Caki2 (cell line): ENCODE measurements at regions not wholly inside any gene's neighbourhood (a gene's known extent, or its start where the extent isn't known, plus 50 kb on each side); places are given as distances from the start of the nearest gene placed in this dataset.

ENCODE experiments used
- DNase-seq: peaks from one replicate; pipeline ENCODE4 v3.0.0-alpha.2; 2015; ENCODE audit warnings: low read depth
- in situ Hi-C: cut with HindIII; loops from 2 replicates; pipeline ENCODE4 v1.10.0; 2016; ENCODE audit warnings: low sequenced_read_pairs, low pct_unique_long_range_greater_than_20kb, mixed read lengths

GRCh38 chr12:115638733-115639647, 638.5 kb downstream of the MED13L start:
- DNase-seq, result no peak
- in situ Hi-C loops, result no loop called here

GRCh38 chr12:115636546-115636945, 640.9 kb downstream of the MED13L start:
- in situ Hi-C loops, result no loop called here
- no peak for DNase-seq

DNA sequence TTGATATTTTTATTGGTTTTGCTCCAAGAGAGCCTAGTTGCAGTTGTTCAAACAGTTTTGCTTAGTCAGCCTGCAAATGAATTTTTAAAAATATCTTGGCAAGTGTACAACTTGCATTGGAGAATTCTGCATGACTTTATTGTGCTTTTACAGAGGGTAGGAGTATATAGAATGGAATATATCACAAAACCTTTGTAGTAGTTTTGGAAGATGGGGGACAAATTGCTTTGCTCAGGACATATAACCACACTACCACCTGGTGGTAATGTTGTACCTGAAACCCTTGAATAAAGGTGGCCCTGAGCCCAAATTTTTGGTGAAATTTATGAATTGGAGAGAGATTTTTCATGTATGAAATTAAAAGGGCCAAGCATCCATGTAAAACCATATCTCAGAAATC, 645.2 kb downstream of the MED13L start:
- in situ Hi-C loops, result no loop called here

DNA sequence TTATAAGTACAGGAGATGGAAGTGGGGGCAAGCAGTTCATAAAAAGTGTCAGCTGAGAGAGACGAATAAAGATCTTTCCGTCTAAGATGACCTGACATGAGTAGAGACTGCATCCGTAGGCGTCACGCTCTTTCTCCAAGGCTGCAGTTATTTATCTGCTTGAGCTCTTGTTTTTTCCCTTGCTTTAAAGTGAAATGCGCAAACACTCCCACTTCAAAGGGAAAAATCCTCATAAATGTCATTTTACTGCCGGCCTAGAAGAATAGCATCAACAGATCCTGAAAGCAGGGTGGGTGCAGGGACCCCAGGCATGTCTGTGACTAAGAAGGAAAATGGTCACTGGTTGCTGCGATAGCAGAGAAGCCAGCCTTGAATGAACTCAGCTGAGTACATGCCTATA, 647.4 kb downstream of the MED13L start:
- DNase-seq, result no peak
- in situ Hi-C loops, result no loop called here

More for the DNA sequence above, 645.2 kb downstream of the MED13L start:
- DNase-seq, result peak; percentile 1

- in situ Hi-C loops, result no loop called here
- no peak for DNase-seq
These were observed 651.3 kb downstream of the MED13L start for GRCh38 chr12:115626210-115626609.

DNA sequence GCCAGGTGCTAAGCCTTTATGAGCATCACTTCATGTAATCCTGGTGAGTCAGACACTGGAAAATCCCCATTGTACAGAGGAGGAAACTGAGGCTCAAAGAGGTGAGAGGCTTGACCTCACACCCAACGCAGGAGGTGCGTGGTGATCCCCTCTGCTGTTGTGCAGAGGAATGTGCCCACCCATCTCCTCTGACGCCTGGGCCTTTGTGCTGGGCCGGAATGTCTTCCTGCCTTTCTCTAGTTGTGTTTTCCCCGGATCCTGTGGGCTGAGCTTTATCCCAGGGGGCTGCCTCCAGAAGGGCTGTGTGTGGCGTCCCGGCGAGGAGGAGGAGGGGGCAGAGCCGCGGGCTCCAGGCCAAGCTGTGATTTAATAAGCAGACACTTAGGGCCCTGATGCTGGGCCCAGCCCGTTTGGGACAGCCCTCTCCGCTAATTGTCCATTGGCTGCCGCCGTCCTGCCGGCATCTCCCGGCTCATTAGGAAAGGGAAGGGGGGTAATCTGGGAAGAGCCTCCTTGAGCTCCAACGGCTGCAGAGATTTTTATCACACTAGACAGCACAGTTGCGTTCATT, 653.6 kb downstream of the MED13L start:
- no peak for DNase-seq
- in situ Hi-C loops, result no loop called here

DNA sequence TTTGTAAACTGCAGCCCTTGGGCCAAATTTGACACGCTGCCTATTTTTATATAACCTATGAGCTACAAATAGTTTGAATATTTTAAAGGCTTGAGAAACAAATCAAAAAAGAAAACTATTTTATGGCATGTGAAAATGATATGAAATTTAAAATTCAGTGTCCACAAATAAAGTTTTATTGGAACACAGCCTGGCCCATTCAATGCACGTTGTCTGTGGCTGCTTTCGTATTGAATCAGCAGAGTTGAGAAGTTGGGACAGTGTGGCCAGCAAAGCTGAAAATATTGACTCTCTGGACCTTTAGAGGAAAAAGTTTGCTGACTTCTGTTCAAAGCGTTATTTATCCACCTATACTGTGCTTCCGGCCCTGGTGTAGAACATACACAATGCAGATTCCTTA, 654.2 kb downstream of the MED13L start:
- in situ Hi-C loops, result no loop called here
- DNase-seq, result no peak

DNA sequence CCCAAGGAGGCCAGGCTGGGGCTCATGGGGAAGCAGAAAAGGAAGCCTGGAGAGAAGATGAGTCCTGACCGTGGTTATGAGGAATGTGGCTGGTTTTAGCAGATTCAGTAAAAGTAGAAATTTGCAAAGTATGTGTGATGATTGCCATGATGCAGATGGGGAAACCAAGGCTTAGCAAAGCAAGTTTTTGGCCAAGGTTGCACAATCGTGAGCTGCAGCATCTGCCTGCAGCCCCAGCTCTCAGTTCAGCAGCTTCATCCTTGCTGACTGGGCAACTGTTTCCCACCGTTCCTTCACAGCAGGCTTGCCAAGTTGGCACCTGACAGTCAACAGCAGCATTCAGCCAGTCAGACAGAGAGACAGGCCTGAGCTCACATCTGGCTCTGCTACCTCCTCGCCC, 656.7 kb downstream of the MED13L start:
- no peak for DNase-seq
- in situ Hi-C loops, result no loop called here

- DNase-seq, result no peak
- in situ Hi-C loops, result no loop called here
These were observed 657.6 kb downstream of the MED13L start for GRCh38 chr12:115619889-115620288.

DNA sequence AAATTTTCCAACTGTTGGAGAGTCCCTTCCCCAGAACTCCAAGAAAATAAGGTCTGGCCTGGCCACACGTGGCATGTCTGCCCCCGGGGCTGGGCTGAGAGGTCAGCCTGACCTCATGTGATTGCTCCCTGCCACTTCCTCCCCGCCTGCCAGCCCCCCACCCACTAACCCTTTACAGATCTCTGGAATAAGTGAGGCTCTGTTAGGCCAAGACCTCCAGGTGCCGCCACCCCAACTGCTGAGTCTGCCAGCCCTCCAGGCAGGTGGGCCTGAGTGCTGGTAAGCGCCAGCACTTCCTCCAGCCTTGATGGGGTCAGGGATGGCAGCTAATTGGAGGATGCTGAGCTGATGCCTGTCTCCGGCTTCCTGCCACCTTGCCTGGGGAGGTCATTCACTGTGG, 658.4 kb downstream of the MED13L start:
- in situ Hi-C loops, result no loop called here
- DNase-seq, result no peak

DNA sequence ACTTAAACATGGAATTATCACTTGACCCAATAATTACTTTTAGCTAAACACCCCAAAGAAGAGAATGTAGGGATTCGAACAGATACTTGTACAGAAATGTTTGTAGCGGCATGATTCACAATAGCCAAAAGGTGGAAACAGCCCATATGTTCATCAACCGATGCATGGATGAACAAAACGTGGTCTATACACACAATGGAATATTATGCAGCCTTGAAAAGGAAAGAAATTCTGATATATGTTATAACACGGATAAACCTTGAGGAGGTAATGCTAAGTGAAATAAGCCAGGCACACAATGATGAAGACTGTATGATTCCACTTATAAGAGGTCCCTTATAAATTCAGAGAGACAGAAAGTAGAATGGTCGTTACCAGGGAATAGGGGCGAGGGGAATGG, 659.4 kb downstream of the MED13L start:
- in situ Hi-C loops, result no loop called here
- DNase-seq, result no peak

GRCh38 chr12:115617391-115617790, 660.1 kb downstream of the MED13L start:
- no peak for DNase-seq
- in situ Hi-C loops, result no loop called here

GRCh38 chr12:115611477-115611876, 666.0 kb downstream of the MED13L start:
- in situ Hi-C loops, result no loop called here

GRCh38 chr12:115609347-115609746, 668.1 kb downstream of the MED13L start:
- in situ Hi-C loops, result no loop called here
- DNase-seq, result no peak

More at GRCh38 chr12:115611477-115611876, 666.0 kb downstream of the MED13L start:
- no peak for DNase-seq

- in situ Hi-C loops, result no loop called here
- DNase-seq, result no peak
These were observed 671.5 kb downstream of the MED13L start for GRCh38 chr12:115606040-115606439.

- no peak for DNase-seq
- in situ Hi-C loops, result no loop called here
These were observed 678.4 kb downstream of the MED13L start for GRCh38 chr12:115598871-115599811.

DNA sequence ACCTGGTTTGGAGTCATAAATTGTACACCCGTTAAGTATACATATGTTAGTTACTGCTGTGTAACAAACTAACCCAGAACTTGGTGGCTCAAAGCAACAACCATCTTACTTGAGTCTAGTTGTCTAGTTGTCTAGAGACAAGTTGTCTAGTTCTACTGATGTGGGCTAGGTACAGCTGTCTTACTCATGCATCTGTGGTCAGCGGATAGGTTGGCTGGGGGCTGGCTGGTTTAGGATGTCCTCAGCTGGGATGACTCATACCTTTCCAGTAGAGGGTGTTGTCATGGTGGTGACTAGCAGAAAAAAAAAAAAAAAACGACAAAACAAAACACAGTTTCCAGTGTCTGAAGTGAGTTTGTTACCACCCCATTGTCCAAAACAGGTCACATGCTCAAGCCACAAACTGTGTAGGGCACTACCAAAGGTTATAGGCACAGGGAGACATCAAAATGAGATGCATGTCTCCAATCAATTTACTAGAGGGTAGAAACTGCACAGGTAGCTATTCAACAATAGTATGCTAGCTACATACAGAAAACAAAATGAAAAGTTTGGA, 680.3 kb downstream of the MED13L start:
- in situ Hi-C loops, result no loop called here
- peak; percentile 19 for DNase-seq

GRCh38 chr12:115588131-115588530, 689.4 kb downstream of the MED13L start:
- in situ Hi-C loops, result no loop called here

More at GRCh38 chr12:115588131-115588530, 689.4 kb downstream of the MED13L start:
- DNase-seq, result no peak
